ENCODE measurements at regions not wholly inside any gene's neighbourhood (a gene's known extent, or its start where the extent isn't known, plus 50 kb on each side); places are given as distances from the start of the nearest gene placed in this dataset.

- CTCF ChIA-PET, result no interaction called here
- H3K27me3 ChIP-seq (ENCODE audit: control insufficient read depth, insufficient read depth, low read length), result no peaks in the 10 kb centered on the region
- no peak for DNase-seq (ENCODE audit: low read depth)
- TF ChIP-seq, protein P1, sequence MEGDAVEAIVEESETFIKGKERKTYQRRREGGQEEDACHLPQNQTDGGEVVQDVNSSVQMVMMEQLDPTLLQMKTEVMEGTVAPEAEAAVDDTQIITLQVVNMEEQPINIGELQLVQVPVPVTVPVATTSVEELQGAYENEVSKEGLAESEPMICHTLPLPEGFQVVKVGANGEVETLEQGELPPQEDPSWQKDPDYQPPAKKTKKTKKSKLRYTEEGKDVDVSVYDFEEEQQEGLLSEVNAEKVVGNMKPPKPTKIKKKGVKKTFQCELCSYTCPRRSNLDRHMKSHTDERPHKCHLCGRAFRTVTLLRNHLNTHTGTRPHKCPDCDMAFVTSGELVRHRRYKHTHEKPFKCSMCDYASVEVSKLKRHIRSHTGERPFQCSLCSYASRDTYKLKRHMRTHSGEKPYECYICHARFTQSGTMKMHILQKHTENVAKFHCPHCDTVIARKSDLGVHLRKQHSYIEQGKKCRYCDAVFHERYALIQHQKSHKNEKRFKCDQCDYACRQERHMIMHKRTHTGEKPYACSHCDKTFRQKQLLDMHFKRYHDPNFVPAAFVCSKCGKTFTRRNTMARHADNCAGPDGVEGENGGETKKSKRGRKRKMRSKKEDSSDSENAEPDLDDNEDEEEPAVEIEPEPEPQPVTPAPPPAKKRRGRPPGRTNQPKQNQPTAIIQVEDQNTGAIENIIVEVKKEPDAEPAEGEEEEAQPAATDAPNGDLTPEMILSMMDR (IDR thresholded peaks at IDR 0.05; ENCODE audit: insufficient read depth, low read depth, low read length), result no peak
- POLR2A ChIA-PET, result no interaction called here
- no peaks in the 10 kb centered on the region for H3K36me3 ChIP-seq (ENCODE audit: control insufficient read depth, insufficient read depth, low read length)
- no peak overlapping the region for H3K4me3 ChIP-seq (ENCODE audit: low read depth, low read length)
Measured at GRCh38 chr13:67577361-67577760, 347.2 kb upstream of the PCDH9 start.

- ChIA-PET CTCF (no interaction called here), POLR2A (no interaction called here)
- TF ChIP-seq, protein P1 (IDR thresholded peaks at IDR 0.05; ENCODE audit: insufficient read depth, low read depth, low read length), result no peak
Measured at GRCh38 chr13:67574320-67575233, 344.4 kb upstream of the PCDH9 start.

GRCh38 chr13:67568205-67568604 lies 338.1 kb upstream of the PCDH9 start:
- DNase-seq (ENCODE audit: low read depth), result no peak
- POLR2A ChIA-PET, result no interaction called here
- CTCF ChIA-PET, result no interaction called here
- H3K36me3 ChIP-seq (ENCODE audit: control insufficient read depth, insufficient read depth, low read length), result no peaks in the 10 kb centered on the region
- H3K27me3 ChIP-seq (ENCODE audit: control insufficient read depth, insufficient read depth, low read length), result no peaks in the 10 kb centered on the region
- TF ChIP-seq, protein P1 (IDR thresholded peaks at IDR 0.05; ENCODE audit: insufficient read depth, low read depth, low read length), result no peak
- H3K4me3 ChIP-seq (ENCODE audit: low read depth, low read length), result no peak overlapping the region

More at GRCh38 chr13:67574320-67575233, 344.4 kb upstream of the PCDH9 start:
- Histone ChIP-seq H3K36me3 (ENCODE audit: control insufficient read depth, insufficient read depth, low read length) (no peaks in the 10 kb centered on the region), H3K27me3 (ENCODE audit: control insufficient read depth, insufficient read depth, low read length) (no peaks in the 10 kb centered on the region), H3K4me3 (ENCODE audit: low read depth, low read length) (no peak overlapping the region)
- no peak for DNase-seq (ENCODE audit: low read depth)

- Histone ChIP-seq H3K27me3 (ENCODE audit: control insufficient read depth, insufficient read depth, low read length) (no peaks in the 10 kb centered on the region), H3K4me3 (ENCODE audit: low read depth, low read length) (no peak overlapping the region), H3K36me3 (ENCODE audit: control insufficient read depth, insufficient read depth, low read length) (no peaks in the 10 kb centered on the region)
- CTCF ChIA-PET, result no interaction called here
- TF ChIP-seq, protein P1 (IDR thresholded peaks at IDR 0.05; ENCODE audit: insufficient read depth, low read depth, low read length), result no peak
- no peak for DNase-seq (ENCODE audit: low read depth)
- POLR2A ChIA-PET, result no interaction called here
Measured at GRCh38 chr13:67557642-67558241, 327.6 kb upstream of the PCDH9 start.

DNA sequence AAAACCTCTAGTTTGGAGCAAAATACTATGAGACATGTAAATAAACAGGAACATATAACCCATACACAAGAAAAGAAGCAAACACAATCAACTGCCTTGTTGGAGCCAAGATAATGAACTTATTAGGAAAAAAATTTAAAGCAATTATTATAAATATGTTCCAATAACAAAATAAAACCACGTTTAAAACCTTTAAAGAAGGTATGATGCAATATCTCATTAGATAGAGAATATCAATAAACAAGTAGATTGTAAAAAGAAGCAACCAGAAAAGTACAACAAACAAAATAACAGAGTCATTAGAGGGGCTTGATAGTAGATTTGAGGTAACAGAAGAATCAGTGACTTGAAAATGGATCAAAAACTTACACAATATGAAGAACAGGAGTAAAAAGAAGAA lies 327.0 kb upstream of the PCDH9 start:
- no peaks in the 10 kb centered on the region for H3K27me3 ChIP-seq (ENCODE audit: control insufficient read depth, insufficient read depth, low read length)

More for the DNA sequence above, 327.0 kb upstream of the PCDH9 start:
- H3K36me3 ChIP-seq (ENCODE audit: control insufficient read depth, insufficient read depth, low read length), result no peaks in the 10 kb centered on the region
- no peak overlapping the region for H3K4me3 ChIP-seq (ENCODE audit: low read depth, low read length)
- no peak for DNase-seq (ENCODE audit: low read depth)
- TF ChIP-seq, protein P1 (IDR thresholded peaks at IDR 0.05; ENCODE audit: insufficient read depth, low read depth, low read length), result no peak
- ChIA-PET CTCF (no interaction called here), POLR2A (no interaction called here)

Data from BJ (cell line).